COR-L47 (cell line): ENCODE measurements at regions not wholly inside any gene's neighbourhood (a gene's known extent, or its start where the extent isn't known, plus 50 kb on each side); places are given as distances from the start of the nearest gene placed in this dataset.

Experiments used
- DNase-seq: peaks from one replicate; lab custom pipeline; 2025; lab: John Stamatoyannopoulos, UW

- DNase-seq: no peak
Observed at GRCh38 chr2:239673641-239674040, 272.8 kb upstream of the HDAC4 start.

DNA sequence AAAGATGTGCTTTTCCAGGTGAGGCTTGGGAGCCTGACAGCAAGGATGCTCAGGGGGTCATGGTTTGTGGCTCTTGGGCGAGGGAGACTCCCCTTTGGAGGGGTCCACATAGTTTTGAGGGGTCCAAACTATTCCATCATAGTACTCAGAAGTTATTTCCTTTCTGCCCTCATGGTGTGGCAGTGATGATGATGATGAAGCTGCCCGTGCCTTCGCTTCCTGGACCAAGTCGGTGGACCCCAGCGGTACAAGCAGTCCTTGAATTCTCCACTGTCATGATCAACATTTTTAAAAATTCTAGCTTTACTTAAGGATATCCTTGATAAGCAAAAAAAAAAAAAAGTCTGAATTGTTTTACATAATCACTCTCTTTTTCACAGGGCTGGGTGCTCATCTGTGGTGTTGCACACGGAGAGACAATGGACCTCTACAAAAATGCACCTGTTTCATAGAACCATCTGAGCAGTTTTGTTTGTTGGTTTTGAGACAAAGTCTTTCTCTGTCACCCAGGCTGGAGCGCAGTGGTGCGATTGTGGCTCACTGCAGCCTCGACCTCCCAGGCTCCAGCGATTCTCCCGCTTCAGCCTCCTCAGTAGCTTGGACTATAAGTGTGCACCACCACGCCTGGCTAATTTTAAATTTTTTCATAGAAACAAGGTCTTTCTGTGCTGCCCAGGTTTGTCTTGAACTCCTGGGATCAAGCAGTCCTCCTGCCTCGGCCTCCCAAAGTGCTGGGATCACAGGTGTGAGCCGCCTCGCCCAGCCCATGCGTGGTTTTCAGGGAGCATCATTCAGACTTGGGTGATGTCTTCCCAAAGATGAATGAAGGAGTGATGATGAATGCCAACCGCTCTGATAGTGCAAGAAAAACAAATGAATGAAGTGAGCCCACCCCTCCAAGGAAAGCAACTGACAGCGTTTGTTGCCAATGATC is 271.4 kb upstream of the HDAC4 start:
- DNase-seq: no peak

- DNase-seq: no peak
Observed at GRCh38 chr2:239671471-239671870, 270.7 kb upstream of the HDAC4 start.

DNA sequence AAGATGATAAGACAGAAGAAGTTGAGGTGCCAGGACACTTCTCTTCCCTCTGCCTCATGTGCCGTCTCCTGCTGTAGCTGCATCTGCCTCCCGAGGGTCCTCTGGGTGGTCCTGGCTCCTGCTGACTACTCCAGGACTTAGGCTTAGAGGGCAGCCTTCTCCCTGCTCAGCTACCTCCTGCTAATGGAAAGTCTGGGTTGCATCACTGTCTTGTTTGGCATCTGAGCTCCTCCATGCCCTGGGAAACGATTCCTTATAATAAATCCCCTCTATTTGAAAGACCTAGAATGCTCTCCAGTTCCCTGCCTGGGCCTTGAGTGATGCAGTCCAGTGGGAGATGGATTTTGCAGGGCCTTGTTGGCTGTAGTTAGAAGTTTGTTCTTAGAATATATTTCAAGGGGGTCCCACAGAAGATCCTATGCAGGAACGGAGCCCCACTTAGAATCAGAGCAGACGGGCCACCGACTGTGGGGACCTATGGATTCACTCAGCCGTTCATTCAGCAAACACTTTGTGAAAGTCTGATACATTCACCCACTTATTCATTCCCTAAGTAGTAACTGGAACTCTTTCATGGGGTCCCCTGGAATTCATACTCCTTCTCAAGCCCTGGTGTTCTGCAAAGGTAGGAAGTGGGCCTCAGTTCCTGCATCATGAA is 269.8 kb upstream of the HDAC4 start:
- no peak for DNase-seq

DNA sequence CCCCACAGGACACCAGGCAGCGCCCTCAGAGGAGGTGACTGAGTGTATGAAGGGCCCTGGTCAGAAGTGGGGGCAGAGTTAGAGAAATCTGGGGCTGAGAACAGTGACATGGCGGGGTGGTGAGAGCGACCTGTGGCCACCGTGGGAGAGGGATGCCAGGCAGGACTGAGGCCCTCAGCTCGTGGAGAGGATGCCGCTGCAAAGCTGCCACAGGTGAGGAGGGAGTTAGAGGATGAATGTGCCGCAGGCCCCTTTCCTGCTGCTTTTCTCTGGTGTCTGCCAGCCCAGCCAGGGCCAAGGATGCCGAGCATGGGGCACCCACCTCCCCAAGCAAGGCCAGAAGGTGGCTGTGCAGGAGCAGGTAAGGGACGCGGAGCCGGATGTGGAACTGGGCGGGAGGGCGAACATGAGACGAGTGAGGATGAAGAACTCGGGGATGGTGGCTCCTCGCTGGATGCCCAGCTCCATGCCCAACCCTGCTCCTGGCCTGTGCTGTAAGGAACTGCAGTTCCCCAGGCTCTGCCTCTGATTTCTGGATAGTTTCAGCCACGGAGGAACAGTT is 269.2 kb upstream of the HDAC4 start:
- DNase-seq: no peak

- DNase-seq: no peak
Observed at GRCh38 chr2:239669181-239669898, 268.5 kb upstream of the HDAC4 start.

GRCh38 chr2:239668651-239669050 is 267.8 kb upstream of the HDAC4 start:
- no peak for DNase-seq

DNA sequence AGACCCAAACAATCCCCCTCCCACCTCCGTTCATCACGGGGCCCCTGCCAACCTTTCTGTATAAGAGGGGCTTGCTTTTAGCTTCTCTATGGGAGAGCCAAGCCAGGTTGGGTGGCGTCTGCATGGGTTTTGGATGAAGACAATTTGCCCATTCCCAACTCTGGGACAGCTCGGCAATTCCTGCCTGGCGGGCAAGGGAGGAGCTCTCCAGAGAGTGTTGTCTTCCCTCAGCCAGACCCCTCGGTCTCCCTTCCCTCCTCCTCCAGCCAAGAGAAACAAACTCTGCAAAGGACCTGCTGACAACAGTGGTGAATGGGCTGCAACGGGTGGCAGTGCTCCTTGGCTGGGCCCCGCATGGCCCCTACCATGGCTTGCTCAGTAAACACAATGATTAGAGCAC is 267.2 kb upstream of the HDAC4 start:
- no peak for DNase-seq

GRCh38 chr2:239667431-239667985 is 266.7 kb upstream of the HDAC4 start:
- no peak for DNase-seq

DNA sequence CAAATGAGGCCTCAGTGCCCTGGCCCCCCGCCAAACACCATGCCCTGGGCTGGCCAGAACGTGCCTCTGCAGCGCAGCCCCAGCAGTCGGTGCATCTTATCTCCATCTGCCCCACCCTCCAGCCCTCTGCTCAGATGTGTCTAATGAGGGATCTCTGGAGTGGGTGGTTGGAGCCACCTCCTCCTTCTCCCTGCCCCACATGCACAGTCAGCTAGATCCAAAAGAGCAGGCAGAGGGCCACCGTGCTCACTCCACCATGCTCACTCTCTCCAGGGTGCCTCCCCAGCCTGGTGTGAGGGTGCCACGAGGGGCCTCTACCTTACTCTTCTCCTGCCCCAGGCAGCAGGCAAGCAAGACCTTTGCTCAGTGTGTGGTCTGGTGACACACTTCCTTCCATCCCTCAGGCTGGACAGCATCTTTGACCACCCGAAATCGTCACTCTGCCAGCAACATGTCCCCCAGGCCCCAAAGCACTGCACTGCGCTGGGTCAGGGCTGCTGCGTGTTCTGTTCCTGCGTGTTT is 266.1 kb upstream of the HDAC4 start:
- no peak for DNase-seq

DNA sequence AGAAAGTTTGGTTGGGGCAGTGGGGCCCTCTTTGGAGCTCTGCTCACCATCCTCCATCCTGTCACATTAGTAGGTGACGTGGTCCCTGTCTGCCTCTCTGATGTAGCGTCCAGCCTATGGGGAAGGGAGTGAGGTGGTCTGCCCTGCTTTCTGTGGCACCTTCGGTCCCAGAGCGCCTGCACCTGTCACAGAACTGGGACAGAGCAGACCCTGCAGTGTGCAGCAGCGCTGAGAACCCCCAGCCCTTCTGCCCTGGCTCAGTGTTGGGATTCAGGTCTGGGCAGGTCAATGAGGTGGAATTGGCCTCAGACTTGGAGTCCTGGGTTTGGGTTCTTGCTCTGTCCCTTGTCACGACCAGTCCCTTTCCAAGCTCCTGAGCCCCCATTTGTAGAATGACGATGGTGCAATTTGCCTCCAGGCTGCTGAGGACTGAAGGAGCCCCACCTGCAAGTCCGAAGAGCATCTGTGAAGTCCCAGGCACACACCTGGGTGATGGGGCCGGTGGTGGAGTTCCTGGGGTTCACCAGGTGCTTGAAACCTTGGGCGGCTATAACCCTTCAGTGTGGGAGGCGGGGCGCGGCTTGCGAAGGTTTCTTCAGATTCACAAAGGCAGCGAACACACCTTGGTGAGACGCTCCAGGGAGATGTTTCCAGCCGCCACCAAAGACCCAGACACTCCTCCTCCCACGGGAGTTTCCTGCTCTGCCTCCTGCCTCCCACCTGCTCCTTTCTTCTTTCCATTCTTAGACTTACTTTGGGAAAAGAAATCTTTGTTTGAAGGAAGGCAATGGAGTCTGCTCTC is 265.4 kb upstream of the HDAC4 start:
- no peak for DNase-seq

DNA sequence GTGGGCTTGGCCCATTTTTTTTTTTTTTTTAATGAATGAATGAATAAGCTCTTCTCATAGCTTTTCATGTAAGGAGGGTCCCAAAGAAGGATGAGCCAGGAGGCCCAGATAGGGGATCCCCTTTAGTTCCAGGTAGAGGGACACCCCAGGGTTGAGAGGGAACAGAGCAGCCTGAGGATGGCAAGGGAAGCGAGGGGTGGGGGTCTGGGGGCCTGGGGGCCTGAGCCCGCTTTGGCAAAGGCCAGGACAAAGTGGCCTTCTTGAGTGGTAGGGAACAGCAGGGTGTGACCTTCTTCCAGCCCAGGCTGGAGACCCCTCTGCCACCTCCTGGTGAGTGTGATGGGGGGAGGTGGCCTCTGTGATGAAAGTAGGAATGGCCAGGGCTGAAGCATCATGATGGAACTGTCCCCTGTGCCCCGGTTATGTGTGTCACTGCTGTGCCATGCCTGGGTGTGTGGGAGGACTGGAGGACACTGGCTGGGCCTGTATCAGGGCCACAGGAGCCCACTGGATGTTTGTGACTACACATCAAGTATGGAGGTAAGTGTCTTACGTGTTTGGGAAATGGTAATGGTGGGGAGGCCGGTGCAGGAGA is 263.5 kb upstream of the HDAC4 start:
- DNase-seq: no peak

DNA sequence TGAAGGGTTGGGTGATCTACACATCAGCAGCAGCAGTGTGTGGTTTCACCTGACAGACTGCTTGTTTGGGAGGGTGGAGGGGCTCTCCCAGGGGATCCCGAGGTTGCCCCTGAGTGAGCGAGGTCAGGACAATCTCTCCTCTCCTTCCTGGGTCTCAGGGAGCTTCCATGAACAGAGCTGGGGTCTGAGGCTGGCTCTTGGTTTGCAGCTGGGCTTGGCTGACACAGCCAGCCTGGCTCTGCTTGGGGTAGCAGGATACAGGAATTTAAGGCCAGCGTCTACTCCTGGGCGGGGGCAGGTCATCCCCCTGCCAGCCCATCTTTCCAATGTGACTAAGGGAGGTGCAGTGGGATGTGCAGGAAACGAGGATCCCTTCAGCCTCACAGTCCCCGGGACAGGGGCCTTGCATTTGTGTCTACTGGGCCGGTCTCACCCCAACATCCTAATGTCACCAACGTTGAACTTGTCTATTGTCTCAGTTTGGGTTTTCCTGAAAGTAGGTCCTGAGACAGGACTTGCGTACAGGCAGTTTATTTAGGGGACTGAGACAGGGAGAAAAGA is 262.6 kb upstream of the HDAC4 start:
- no peak for DNase-seq

GRCh38 chr2:239662413-239663120 is 261.7 kb upstream of the HDAC4 start:
- DNase-seq: no peak

DNA sequence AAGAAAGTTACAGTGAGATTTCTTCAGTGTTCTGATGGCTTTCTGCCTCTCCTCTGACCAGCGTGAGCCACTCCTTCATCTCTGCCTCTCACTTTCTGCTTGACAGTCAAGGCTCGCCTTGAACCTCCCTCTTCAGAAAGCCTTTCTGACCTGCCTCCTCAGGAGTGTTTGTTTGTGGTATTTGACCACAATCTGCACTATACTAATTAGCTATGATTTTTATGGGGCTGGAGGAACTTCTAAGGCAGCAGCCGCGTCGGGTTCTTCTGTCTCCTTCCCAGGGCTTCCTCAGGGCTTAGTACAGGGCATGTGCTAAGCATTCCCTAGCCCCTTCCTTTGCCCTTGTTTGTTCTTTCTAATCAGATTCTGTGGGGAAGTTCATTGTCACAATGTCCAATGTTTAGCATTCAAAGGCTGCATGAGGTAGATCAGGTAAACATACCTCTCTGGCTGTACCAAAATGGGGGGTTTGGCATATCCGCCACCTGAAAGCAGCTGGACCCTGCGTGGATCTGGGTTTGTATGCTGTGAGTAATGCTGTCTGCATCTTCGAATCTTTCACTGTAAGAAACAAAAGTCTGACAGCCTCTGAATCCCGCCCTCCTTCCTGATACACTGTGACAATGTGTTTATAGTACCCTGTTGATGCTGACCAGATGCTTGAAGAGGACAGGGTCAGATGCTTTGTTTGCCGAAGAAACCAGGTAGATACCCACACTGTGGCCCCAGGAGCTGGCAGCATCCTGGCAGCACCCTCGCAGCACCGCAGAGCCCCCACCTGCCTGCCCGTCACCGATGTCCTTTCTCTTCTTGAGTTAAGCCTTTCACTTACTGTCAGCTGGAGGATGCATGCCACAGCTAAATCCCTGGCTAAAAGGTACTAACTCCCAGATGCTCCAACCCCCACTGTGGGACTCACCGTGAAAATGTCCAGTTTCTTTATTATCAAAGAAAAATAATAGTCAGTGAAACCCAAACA is 260.8 kb upstream of the HDAC4 start:
- DNase-seq: no peak

DNA sequence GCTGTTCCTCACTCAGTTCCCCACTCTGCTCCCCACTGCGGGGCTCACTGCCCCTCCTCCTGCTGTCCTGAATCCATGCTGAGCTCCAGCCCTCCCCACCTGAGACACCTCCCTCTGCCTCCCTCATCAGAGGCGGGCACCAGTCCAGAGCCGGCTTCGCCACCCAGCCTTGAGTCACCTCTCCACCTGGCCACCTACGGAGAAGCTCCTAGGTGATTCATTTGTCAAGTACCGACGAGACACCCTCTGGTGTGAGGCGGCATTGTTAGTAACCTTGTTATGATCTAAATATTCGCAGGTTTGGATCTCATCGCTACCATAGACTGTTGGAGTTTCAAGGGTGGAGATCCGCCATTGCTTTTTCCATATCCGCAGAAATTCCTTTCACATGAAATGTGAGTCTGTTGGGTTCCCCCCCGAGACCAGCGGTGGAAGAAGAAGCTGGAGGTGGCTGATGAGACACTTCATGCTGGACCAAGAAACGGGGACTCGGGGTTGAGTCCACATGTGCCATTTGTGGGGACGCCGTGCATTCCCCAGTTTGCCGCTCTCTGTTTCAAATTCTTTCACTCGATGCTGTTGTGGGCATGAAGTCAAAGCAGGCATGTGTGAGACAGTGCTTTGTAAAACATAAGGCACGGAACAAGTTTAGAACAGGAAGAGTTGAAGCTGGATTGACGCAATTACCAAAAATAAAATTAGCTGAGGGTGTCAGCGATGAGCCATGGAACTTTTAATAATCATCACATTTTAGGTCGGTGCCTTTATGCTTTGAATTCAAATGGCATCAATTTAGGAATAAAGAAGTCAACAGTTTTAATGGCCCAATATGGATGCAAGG is 259.8 kb upstream of the HDAC4 start:
- no peak for DNase-seq

DNA sequence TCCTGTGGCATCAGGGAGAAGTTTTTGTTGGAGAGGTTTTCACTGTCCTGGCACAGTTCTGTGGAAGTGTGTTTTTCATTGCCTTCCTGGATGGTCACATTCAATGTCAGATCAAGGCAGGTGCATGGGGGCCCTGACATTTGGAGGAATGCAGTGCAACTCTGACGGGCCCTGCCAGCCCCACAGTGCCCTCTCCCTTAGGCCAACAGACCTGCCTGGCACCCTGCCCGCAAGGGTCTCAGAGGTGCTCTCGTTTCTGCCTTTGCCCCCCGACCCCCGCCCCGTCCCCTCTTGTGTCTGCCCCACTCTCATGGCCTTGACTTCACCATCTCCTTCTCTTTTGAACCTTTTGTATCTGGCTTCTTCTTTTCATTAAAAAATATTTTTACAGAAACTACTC is 257.2 kb upstream of the HDAC4 start:
- no peak for DNase-seq

- DNase-seq: no peak
Observed at GRCh38 chr2:239657236-239657635, 256.4 kb upstream of the HDAC4 start.
